Epithelial cell of prostate (primary cell): ENCODE measurements at regions not wholly inside any gene's neighbourhood (a gene's known extent, or its start where the extent isn't known, plus 50 kb on each side); places are given as distances from the start of the nearest gene placed in this dataset.
A peak's percentile ranks its signal among the peaks of the same experiment; 100 is the strongest.
"Not testable (repeated sequence)": the region's sequence is repeated elsewhere in the genome, so short reads cannot be mapped to it uniquely, and the experiment has no call there.

Source experiments
- DNase-seq: peaks from one replicate; pipeline ENCODE4 v3.0.0-alpha.2; 2011; ENCODE audit warnings: low read depth, low spot score
- H3K27ac ChIP-seq: fragments of 450-650 bp; 2 replicates; pipeline ENCODE4 v1.5.1; 2017; ENCODE audit warnings: mild to moderate bottlenecking

DNA sequence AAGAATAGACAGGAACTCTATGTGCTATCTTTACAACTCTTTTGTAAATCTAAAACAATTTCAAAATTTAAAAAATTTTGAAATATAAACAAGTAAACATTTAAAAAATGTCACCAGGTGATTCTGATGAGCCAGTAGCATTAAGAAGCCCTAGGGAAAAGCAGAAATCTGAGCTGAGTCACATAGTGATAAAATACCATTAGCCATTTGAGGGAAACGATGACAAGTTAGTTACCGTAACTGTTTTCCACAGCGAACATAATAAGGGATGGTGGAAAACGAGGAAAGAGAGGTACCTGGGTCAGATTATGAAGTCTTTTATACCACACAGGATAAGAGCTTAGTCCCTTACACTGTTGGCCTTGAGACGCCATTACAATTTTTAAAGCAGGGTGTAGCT, 55.5 kb downstream of the PRR15 start:
- no peak overlapping the region for H3K27ac ChIP-seq
- no peak for DNase-seq

GRCh38 chr7:29619848-29620555, 56.4 kb downstream of the PRR15 start:
- peak overlapping the region; percentile 94 for H3K27ac ChIP-seq
- no peak for DNase-seq

DNA sequence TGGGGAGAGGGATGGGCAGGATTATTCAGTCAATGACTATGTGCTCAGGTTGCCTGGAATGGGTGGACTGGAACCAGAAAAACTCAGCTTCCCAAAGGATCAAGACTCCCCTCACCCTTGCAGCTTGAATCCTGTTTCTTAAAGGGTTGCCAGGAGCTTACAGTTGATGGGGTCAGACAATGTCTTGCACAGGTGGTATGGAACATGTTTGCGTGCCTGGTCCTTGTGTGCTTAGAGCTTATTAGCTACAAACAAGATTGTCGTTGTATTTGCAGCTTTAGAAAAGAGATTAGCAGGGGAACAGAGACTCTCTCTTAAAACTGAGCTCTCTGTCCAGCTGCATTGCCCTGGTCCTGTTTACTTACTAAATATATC, 56.9 kb downstream of the PRR15 start:
- peak overlapping the region; percentile 94 for H3K27ac ChIP-seq

GRCh38 chr7:29622335-29623265, 59.0 kb downstream of the PRR15 start:
- peak overlapping the region; percentile 94 for H3K27ac ChIP-seq
- DNase-seq = peak; percentile 83

More for the DNA sequence above, 56.9 kb downstream of the PRR15 start:
- DNase-seq = no peak

DNA sequence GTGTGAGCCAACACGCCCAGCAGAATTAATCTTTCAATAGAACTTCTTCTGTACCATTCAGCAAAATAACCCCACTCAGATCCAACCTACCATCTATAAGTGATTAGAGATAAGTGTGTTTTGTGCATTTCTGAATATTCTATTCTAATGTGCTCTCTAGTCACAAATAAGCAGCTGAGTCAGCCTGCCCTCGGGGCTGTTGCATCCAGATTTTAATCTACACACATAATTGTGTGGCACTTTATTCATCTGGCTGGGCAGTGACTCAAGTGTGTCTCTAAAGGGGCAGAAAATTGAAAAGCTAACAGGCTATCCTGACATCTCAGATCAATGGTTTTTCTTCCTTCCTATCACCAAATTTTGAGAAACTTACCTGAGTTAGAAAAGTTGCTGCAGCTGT, 60.3 kb downstream of the PRR15 start:
- peak overlapping the region; percentile 94 for H3K27ac ChIP-seq
- no peak for DNase-seq

GRCh38 chr7:29626730-29627129, 63.1 kb downstream of the PRR15 start:
- no peak overlapping the region for H3K27ac ChIP-seq
- DNase-seq = no peak

- no peak overlapping the region for H3K27ac ChIP-seq
- DNase-seq = no peak
Observed at GRCh38 chr7:29627631-29628030, 64.0 kb downstream of the PRR15 start.

DNA sequence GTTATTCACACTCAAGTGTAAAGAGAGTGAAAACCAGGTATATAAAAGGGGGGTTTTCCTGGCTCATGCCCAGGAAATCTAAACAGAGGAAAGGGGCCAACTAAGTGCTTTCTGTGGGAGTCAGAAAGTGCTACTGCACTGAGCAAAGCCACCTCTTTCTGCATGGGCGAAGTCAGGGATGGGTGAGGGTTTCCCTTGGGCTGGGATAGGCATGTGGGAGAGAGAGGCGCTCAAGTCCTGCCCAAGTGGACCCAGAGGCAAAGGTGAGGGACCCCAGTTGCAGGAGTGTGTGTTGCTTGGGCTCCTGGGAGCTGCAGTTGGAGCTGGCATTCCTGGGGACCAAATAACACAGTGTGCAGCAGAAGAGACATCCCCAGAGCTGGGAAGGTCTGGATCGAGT, 65.9 kb downstream of the PRR15 start:
- no peak overlapping the region for H3K27ac ChIP-seq
- no peak for DNase-seq

GRCh38 chr7:29635067-29636008, 71.7 kb downstream of the PRR15 start:
- H3K27ac ChIP-seq, DNase-seq: not testable (repeated sequence)

DNA sequence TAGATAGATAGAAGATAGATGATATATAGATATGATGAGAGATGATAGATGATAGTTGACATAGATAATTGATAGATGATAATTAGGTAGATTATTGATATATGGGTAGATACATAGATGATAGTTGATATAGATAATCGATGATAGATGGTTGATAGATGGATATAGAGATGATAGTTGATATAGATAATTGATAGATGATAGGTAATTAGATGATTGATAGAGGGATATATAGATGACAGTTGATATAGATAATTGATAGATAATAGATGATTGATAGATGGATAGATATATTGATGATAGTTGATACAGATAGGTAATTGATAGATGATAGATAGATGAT, 72.3 kb downstream of the PRR15 start:
- no peak overlapping the region for H3K27ac ChIP-seq
- no peak for DNase-seq

DNA sequence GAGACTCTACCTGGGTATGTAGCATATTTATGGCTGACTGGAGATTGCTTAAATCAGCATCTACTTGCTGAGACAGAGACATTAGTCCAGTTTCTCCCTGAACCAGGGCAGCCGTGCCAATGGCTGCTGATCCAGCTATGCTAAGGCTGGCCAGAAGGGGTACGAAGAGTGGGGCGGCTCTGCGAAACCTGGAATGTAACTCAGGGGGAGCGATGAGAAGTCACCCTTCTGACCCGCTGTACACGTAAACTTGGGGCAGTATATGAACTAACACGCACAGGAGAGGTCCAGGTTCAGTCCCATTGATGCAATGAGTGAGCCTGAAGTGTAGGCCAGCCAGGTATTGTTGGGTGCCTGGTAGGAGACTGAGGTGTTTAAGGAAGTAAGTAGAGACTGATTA, 73.7 kb downstream of the PRR15 start:
- no peak overlapping the region for H3K27ac ChIP-seq
- no peak for DNase-seq

DNA sequence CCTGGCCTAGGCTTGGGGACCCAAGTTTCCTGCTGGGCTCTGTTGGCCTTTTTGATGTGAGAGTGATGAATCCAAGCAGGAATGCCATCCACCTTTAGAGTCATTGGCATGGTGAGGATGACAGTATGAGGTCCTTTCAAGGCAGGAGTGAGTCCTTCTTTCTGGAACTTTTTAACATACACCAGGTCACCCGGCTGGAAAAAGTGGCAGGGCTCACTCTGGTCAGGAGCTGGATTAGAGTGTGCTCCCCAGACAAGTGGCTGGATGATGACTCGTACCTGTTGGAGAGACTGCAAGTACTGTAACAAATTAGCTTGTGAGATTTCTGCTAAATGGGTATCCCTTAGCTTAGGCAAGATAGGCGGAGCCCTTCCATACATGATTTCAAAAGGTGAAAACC, 75.2 kb downstream of the PRR15 start:
- not testable (repeated sequence) for H3K27ac ChIP-seq, DNase-seq

- no peak for DNase-seq
- H3K27ac ChIP-seq = no peak overlapping the region
Observed at GRCh38 chr7:29639386-29639785, 75.8 kb downstream of the PRR15 start.

GRCh38 chr7:29639886-29640595, 76.4 kb downstream of the PRR15 start:
- no peak for DNase-seq

GRCh38 chr7:29641651-29642050, 78.0 kb downstream of the PRR15 start:
- H3K27ac ChIP-seq = no peak overlapping the region
- DNase-seq = no peak

More at GRCh38 chr7:29639886-29640595, 76.4 kb downstream of the PRR15 start:
- H3K27ac ChIP-seq = no peak overlapping the region

- DNase-seq = no peak
- H3K27ac ChIP-seq = no peak overlapping the region
Observed at GRCh38 chr7:29642494-29643155, 79.0 kb downstream of the PRR15 start.

DNA sequence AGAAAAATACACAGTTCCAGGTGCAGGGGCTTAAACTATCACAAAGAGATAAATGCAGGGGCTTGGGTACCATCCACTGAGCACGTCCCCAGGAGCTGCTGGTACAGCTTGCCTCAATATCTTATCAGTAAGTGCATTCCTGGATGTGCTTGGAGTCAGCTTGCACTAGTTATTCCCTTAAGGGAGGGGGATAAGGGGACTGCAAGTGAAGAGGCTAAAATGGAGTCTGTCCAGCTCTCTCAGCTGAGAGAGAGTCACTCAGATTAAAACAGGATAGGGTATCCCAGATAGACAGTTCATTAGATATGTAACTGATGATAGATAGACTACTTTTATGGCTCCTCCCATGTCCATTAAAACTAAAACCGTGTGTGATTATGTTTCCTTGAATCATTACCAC, 82.5 kb downstream of the PRR15 start:
- not testable (repeated sequence) for DNase-seq, H3K27ac ChIP-seq

DNA sequence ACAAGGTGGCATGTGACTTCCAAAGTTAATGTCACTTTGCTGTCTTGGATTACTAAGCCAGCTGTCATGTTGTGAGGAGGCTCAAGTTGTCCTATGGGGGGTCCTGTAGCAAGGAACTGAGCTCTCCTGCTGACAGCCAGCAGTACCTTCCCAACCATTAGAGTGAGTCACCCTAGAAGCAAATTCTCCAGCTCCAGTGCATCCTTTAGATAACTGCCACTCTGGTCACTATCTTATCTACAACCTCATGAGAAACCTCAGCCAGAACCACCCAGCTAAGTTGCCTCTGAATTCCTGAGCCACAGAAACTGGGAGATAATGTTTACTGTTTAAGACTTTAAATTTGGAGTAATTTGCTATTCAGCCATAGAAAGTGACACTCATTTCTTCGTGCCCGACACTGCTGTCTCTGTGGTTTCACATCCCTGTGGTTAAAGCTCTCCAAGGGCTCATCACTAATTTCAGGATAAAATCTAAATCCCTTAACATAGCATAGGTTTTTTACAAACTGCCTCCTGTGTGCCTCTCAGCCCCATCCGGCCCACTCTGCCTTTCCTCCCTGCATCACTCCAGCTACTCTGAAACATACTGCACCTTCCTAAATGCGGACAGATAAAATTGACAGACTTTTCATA, 83.5 kb downstream of the PRR15 start:
- H3K27ac ChIP-seq = no peak overlapping the region
- no peak for DNase-seq

DNA sequence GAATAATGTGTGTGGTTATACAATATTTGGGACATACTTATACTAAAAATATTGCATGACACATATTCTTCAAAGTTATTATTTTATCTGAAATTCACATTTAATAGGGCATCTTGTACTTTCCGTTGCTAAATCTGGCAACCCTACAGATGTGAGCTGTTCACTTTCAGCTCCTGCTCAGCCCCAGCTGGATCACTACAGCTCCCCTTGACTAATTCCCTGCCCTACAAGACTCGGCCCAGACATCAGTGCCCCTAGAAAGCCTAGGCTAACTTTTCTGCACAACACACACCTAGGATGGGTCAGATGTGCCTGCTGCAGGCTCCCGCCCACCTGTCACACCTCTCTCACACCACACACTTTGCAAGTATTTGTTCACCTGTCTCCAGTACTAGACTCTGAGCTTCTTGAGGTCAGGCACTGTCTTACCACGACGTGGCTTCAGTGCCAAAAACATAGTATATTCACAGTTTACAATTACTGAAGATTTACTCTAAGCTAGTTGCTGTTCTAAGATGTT, 84.1 kb downstream of the PRR15 start:
- DNase-seq, H3K27ac ChIP-seq: not testable (repeated sequence)
